Lower leg skin (tissue), 3 donors: ENCODE measurements at regions not wholly inside any gene's neighbourhood (a gene's known extent, or its start where the extent isn't known, plus 50 kb on each side); places are given as distances from the start of the nearest gene placed in this dataset.

ENCODE experiments used
- POLR2A ChIP-seq, 2 donors: fragments of 450-650 bp; IDR thresholded peaks; one replicate each; pipeline ENCODE4 v1.6.1; 2016 to 2017; ENCODE audit warnings: antibody characterized with exemption in 2 of 2, mild to moderate bottlenecking in 1 of 2, moderate library complexity in 1 of 2
- TF ChIP-seq, protein P1 (sequence below), 3 donors: fragments of 450-650 bp; IDR thresholded peaks; one replicate each; pipeline ENCODE4 v1.5.1; 2016; ENCODE audit warnings: antibody characterized with exemption in 3 of 3, mild to moderate bottlenecking in 3 of 3, moderate library complexity in 2 of 3

DNA sequence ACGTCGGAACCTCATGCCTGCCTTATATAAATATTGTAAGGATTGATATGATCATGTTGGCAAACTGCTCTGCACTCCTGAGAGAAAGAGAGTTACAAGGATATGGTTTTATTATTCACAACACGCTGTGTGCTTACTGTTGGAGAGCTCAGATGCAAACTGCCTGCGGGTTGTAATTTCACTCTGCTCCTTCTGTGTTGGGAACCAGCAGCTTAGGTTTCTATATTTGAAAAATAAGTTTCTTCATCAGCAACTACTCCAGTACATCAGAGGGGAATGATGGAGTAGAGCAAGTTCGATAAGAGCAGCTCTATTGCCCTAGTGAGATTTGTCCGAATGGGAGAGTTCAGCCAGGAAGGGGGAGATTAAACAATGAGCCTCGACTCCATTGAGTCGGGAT, 106.9 kb upstream of the UBL3 start:
- TF ChIP-seq, protein P1, sequence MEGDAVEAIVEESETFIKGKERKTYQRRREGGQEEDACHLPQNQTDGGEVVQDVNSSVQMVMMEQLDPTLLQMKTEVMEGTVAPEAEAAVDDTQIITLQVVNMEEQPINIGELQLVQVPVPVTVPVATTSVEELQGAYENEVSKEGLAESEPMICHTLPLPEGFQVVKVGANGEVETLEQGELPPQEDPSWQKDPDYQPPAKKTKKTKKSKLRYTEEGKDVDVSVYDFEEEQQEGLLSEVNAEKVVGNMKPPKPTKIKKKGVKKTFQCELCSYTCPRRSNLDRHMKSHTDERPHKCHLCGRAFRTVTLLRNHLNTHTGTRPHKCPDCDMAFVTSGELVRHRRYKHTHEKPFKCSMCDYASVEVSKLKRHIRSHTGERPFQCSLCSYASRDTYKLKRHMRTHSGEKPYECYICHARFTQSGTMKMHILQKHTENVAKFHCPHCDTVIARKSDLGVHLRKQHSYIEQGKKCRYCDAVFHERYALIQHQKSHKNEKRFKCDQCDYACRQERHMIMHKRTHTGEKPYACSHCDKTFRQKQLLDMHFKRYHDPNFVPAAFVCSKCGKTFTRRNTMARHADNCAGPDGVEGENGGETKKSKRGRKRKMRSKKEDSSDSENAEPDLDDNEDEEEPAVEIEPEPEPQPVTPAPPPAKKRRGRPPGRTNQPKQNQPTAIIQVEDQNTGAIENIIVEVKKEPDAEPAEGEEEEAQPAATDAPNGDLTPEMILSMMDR (IDR thresholded peaks at IDR 0.05), result no peak
- TF ChIP-seq POLR2A (IDR thresholded peaks at IDR 0.05), result no peak
